SU-DHL-6 (cell line): ENCODE measurements at regions not wholly inside any gene's neighbourhood (a gene's known extent, or its start where the extent isn't known, plus 50 kb on each side); places are given as distances from the start of the nearest gene placed in this dataset.

Source experiments
- EZH2phosphoT487 ChIP-seq: fragments of 200-600 bp; sonication (generic), shearing (Covaris generic); conservative IDR thresholded peaks from 2 replicates; pipeline ENCODE4 v1.6.1; 2018; ENCODE audit warnings: mild to moderate bottlenecking, antibody characterized with exemption, low read length, moderate library complexity, mixed read lengths
- TF ChIP-seq, protein P1 (sequence below): fragments of 200-600 bp; sonication (generic); IDR thresholded peaks from one replicate; pipeline ENCODE4 v1.5.1; 2017; ENCODE audit warnings: antibody characterized with exemption, mild to moderate bottlenecking, low read length, moderate library complexity; ENCODE audit not compliant: insufficient read depth, poor library complexity, severe bottlenecking

- TF ChIP-seq, protein P1, sequence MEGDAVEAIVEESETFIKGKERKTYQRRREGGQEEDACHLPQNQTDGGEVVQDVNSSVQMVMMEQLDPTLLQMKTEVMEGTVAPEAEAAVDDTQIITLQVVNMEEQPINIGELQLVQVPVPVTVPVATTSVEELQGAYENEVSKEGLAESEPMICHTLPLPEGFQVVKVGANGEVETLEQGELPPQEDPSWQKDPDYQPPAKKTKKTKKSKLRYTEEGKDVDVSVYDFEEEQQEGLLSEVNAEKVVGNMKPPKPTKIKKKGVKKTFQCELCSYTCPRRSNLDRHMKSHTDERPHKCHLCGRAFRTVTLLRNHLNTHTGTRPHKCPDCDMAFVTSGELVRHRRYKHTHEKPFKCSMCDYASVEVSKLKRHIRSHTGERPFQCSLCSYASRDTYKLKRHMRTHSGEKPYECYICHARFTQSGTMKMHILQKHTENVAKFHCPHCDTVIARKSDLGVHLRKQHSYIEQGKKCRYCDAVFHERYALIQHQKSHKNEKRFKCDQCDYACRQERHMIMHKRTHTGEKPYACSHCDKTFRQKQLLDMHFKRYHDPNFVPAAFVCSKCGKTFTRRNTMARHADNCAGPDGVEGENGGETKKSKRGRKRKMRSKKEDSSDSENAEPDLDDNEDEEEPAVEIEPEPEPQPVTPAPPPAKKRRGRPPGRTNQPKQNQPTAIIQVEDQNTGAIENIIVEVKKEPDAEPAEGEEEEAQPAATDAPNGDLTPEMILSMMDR = no peak
- no peak for TF ChIP-seq EZH2phosphoT487
These were observed 1251.1 kb downstream of the AMY1C start for GRCh38 chr1:105000793-105001192.
